Fibroblast of lung (primary cell): ENCODE measurements at regions not wholly inside any gene's neighbourhood (a gene's known extent, or its start where the extent isn't known, plus 50 kb on each side); places are given as distances from the start of the nearest gene placed in this dataset.

Experiments used
- EZH2 ChIP-seq: IDR thresholded peaks from 2 replicates; pipeline ENCODE4 v1.5.1; 2012; ENCODE audit warnings: low read length, control low read depth, mild to moderate bottlenecking; ENCODE audit errors: missing control alignments
- TF ChIP-seq, protein P1 (sequence below), 2 donors: IDR thresholded peaks in 1 of 2; conservative IDR thresholded peaks in 1 of 2; 1 replicate in 1 of 2; 2 replicates in 1 of 2; pipeline ENCODE4 v1.5.1; 2011 to 2012; ENCODE audit warnings: low read length in 2 of 2, control low read depth in 1 of 2, inconsistent platforms in 1 of 2, low read depth in 1 of 2, mild to moderate bottlenecking in 1 of 2

DNA sequence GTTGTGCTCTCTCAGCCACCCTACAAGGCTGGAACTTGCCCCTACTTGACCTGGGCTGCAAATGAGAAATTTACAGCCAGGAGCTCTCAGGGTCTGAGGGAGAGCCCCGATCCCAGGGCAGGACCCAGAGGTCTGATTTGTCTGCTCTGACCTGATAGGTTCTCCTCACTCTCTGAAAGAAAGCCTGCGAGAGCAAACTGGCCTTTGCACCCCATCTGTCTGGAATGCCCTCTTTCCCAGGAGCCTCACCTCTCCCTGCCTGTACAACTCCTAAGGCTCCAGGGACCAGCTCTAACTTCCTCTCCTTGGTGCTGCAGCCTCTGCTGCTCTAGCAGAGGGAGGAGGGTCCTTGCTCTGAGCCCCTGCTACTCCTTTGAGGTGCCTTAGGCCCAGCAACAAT, 137.8 kb downstream of the UQCRFS1 start:
- TF ChIP-seq, protein P1, sequence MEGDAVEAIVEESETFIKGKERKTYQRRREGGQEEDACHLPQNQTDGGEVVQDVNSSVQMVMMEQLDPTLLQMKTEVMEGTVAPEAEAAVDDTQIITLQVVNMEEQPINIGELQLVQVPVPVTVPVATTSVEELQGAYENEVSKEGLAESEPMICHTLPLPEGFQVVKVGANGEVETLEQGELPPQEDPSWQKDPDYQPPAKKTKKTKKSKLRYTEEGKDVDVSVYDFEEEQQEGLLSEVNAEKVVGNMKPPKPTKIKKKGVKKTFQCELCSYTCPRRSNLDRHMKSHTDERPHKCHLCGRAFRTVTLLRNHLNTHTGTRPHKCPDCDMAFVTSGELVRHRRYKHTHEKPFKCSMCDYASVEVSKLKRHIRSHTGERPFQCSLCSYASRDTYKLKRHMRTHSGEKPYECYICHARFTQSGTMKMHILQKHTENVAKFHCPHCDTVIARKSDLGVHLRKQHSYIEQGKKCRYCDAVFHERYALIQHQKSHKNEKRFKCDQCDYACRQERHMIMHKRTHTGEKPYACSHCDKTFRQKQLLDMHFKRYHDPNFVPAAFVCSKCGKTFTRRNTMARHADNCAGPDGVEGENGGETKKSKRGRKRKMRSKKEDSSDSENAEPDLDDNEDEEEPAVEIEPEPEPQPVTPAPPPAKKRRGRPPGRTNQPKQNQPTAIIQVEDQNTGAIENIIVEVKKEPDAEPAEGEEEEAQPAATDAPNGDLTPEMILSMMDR (conservative IDR thresholded peaks at IDR 0.05 in 1 of 2, IDR thresholded peaks at IDR 0.05 in 1 of 2; ENCODE audit: low read depth in 1 of 2, low read length in 2 of 2): no peak
- no peak for TF ChIP-seq EZH2
